Heart left ventricle (tissue), 16 donors: ENCODE measurements at regions not wholly inside any gene's neighbourhood (a gene's known extent, or its start where the extent isn't known, plus 50 kb on each side); places are given as distances from the start of the nearest gene placed in this dataset.

ENCODE experiments used
- ATAC-seq, 4 donors: fragments of 200-7000 bp; cut with Tn5 transposase; one replicate each; pipeline ENCODE4 v1.9.1; 2020 to 2022; ENCODE audit warnings: moderate library complexity in 4 of 4, mild to moderate bottlenecking in 3 of 4, moderate number of reproducible peaks in 1 of 4
- DNase-seq, 5 donors: peaks; one replicate each; pipeline ENCODE4 v3.0.0-alpha.2; 2020
- H3K27ac ChIP-seq, 12 donors: fragments of 200-600 bp; sonication (generic) in 4 of 12; one replicate each; pipeline versions ENCODE4 v1.5.0 to v1.8.0; 2016 to 2022; ENCODE audit warnings: mild to moderate bottlenecking in 2 of 12
- H3K27me3 ChIP-seq, 9 donors: fragments of 200-600 bp; sonication (generic) in 2 of 9; one replicate each; pipeline versions ENCODE4 v1.5.1 to v1.8.0; 2016 to 2022; ENCODE audit warnings: mild to moderate bottlenecking in 3 of 9
- H3K36me3 ChIP-seq, 9 donors: fragments of 200-600 bp; sonication (generic) in 2 of 9; one replicate each; pipeline versions ENCODE4 v1.5.0 to v1.8.0; 2018 to 2022; ENCODE audit warnings: mild to moderate bottlenecking in 2 of 9
- H3K4me1 ChIP-seq, 12 donors: fragments of 200-600 bp; sonication (generic) in 4 of 12; one replicate each; pipeline versions ENCODE4 v1.5.0 to v1.8.0; 2016 to 2022; ENCODE audit warnings: mild to moderate bottlenecking in 3 of 12
- H3K4me3 ChIP-seq, 12 donors: fragments of 200-600 bp; sonication (generic) in 4 of 12; one replicate each; pipeline versions ENCODE4 v1.5.0 to v1.8.0; 2017 to 2022; ENCODE audit warnings: mild to moderate bottlenecking in 9 of 12, moderate library complexity in 4 of 12
- H3K9me3 ChIP-seq, 12 donors: fragments of 200-600 bp; sonication (generic) in 4 of 12; one replicate each; pipeline versions ENCODE4 v1.5.0 to v1.8.0; 2016 to 2022; ENCODE audit warnings: mild to moderate bottlenecking in 1 of 12
- CTCF ChIP-seq, 12 donors: fragments of 200-600 bp; sonication (generic) in 4 of 12; IDR thresholded peaks; one replicate each; pipeline versions ENCODE4 v1.5.0 to v1.8.0; 2018 to 2022; ENCODE audit warnings: antibody characterized with exemption in 12 of 12, mild to moderate bottlenecking in 5 of 12
- POLR2A ChIP-seq, 2 donors: fragments of 450-650 bp; IDR thresholded peaks; one replicate each; pipeline ENCODE4 v1.6.1; 2017; ENCODE audit warnings: antibody characterized with exemption in 2 of 2, mild to moderate bottlenecking in 2 of 2, moderate library complexity in 2 of 2
- WGBS, 4 donors: extraction: QIAGEN DNeasy Blood & Tissue Kit in 2 of 4; methylation state at CpG; one replicate each; pipeline versions ENCODE4 v1.1.5 to v1.1.7; 2013 to 2018; 5-methylcytosine and 5-hydroxymethylcytosine counted together
- intact Hi-C, 10 donors: fragments of 100-400 bp; cut with DNase I; formaldehyde crosslinking; loops; one replicate each; pipeline versions ENCODE4 v1.11.1 to v1.14.2; 2022
- donor health status: ischemic (EF 13 %, LVEDD 7.1; RV severe dilation, severe dysfunction).
- donor health status: healthy with polysubstance abuse.
- donor health status: DM: no; HTN: yes; CAD: no.
- donor health status: DM: no; HTN: no; CAD: no.
- donor health status: ischemic (EF 25% LVEDD 6.9; RV normal size, moderate dysfunction).
- donor health status: ischemic (EF 25% LVEDD 5.7; RV mildly dilated, moderate dysfunction).
- donor health status: healthy.
- donor health status: DM: yes; HTN: yes; CAD: no.
- donor health status: ischemic (EF 35%, LVEDD 5.7; RV mildly dilated, moderate dysfunction).
- donor health status: nonischemic (EF 11% LVEDD 7.7; RV severe dilation, severe dysfunction).
- donor health status: DM: yes; HTN: yes; CAD: no.
- donor health status: PGD.
- donor health status: ischemic (EF 29% LVEDD 5.4; RV normal size, mild dysfunction).
- donor health status: nonischemic (EF 23%, LVEDD 6.1; RV moderate dilation, normal function).

DNA sequence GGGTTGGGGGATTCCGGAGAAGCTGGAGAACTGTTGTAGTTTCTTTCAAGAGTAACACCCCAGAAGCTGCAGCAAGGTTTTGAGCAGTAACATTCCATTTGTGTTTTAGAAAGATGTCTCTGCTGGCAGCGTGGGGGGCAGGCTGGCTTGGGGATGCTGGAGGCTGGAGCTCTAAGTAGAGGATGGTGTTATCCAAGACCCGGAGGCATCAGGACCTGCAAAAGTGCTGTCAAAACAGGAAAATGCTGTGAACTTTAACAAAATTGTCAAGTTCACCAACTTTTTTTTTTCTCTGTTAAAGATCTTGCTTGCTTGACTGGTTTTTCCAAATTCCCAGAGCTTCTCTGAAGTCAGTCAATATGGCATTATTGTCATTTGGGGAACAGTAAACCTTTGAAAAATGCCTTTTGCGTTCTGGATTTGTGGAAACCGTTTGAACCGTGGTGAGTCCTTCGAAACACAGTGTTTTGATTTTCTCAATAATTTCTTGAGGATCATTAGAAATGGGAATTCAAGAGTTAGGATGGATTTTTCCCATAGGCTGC, 189.6 kb upstream of the NLRP1 start:
- Histone ChIP-seq H3K4me3 (no peak overlapping the region), H3K36me3 (no peaks in the 10 kb centered on the region), H3K9me3 (no peaks in the 10 kb centered on the region), H3K4me1 (peaks cover 0 to 3% (median 0%) of the 10 kb centered on the region in 12 donors), H3K27me3 (peaks cover 0 to 37% (median 10%) of the 10 kb centered on the region in 9 donors), H3K27ac (no peak overlapping the region)
- ATAC-seq (no peak), DNase-seq (no peak)
- 67 to 84% (median 70%) methylated on average over 7 of the region's 7 CpGs for WGBS, 4 donors
- intact Hi-C loops, result no loop called here
- no peak for TF ChIP-seq POLR2A (IDR thresholded peaks at IDR 0.05)
- no peak for TF ChIP-seq CTCF (IDR thresholded peaks at IDR 0.05)

- Histone ChIP-seq H3K4me1 (peaks cover 0 to 3% (median 0%) of the 10 kb centered on the region in 12 donors), H3K27ac (no peak overlapping the region), H3K36me3 (no peaks in the 10 kb centered on the region), H3K9me3 (no peaks in the 10 kb centered on the region), H3K4me3 (no peak overlapping the region), H3K27me3 (peaks cover 0 to 27% (median 5%) of the 10 kb centered on the region in 9 donors)
- intact Hi-C loops, result no loop called here
- 63 to 76% (median 65%) methylated on average over 8 of the region's 8 CpGs for WGBS, 4 donors
- no peak for ATAC-seq
- DNase-seq, result no peak
- TF ChIP-seq CTCF (IDR thresholded peaks at IDR 0.05) (no peak), POLR2A (IDR thresholded peaks at IDR 0.05) (no peak)
Measured at GRCh38 chr17:5775098-5775497, 190.8 kb upstream of the NLRP1 start.

GRCh38 chr17:5780476-5780875, 196.2 kb upstream of the NLRP1 start:
- intact Hi-C loops, result no loop called here
- 73 to 79% (median 76%) methylated on average over 11 of the region's 11 CpGs for WGBS, 4 donors
- DNase-seq, result no peak

More at GRCh38 chr17:5780476-5780875, 196.2 kb upstream of the NLRP1 start:
- H3K36me3 ChIP-seq, result no peaks in the 10 kb centered on the region
- no peak overlapping the region for H3K4me3 ChIP-seq
- H3K9me3 ChIP-seq, result peaks cover 0 to 23% (median 10%) of the 10 kb centered on the region in 12 donors
- peaks cover 0 to 12% (median 0%) of the 10 kb centered on the region in 9 donors for H3K27me3 ChIP-seq
- ATAC-seq, result no peak
- TF ChIP-seq CTCF (IDR thresholded peaks at IDR 0.05), result no peak
- no peak for TF ChIP-seq POLR2A (IDR thresholded peaks at IDR 0.05)
- no peak overlapping the region for H3K27ac ChIP-seq
- no peaks in the 10 kb centered on the region for H3K4me1 ChIP-seq
